Mucosa of stomach (tissue), 1 donor: ENCODE measurements at regions not wholly inside any gene's neighbourhood (a gene's known extent, or its start where the extent isn't known, plus 50 kb on each side); places are given as distances from the start of the nearest gene placed in this dataset.
"Not testable (repeated sequence)": the region's sequence is repeated elsewhere in the genome, so short reads cannot be mapped to it uniquely, and the experiment has no call there.

Experiments
- H3K27me3 ChIP-seq: one replicate; pipeline ENCODE4 v1.7.0; 2013; ENCODE audit warnings: mild to moderate bottlenecking, low read length; ENCODE audit not compliant: control insufficient read depth, insufficient read depth
- H3K36me3 ChIP-seq: one replicate; pipeline ENCODE4 v1.7.0; 2013; ENCODE audit warnings: low read length; ENCODE audit not compliant: control insufficient read depth, insufficient read depth
- H3K4me1 ChIP-seq: one replicate; pipeline ENCODE4 v1.7.0; 2013; ENCODE audit warnings: mild to moderate bottlenecking, low read length; ENCODE audit not compliant: control insufficient read depth, insufficient read depth
- H3K4me3 ChIP-seq: one replicate; pipeline ENCODE4 v1.7.0; 2013; ENCODE audit warnings: low read length
- H3K9ac ChIP-seq: one replicate; pipeline ENCODE4 v1.7.0; 2013; ENCODE audit warnings: mild to moderate bottlenecking, low read length, moderate library complexity
- H3K9me3 ChIP-seq: one replicate; pipeline ENCODE4 v1.7.0; 2013; ENCODE audit warnings: mild to moderate bottlenecking, low read length, moderate library complexity; ENCODE audit not compliant: control insufficient read depth
- donor health status: Pancreatic carcinoma.

DNA sequence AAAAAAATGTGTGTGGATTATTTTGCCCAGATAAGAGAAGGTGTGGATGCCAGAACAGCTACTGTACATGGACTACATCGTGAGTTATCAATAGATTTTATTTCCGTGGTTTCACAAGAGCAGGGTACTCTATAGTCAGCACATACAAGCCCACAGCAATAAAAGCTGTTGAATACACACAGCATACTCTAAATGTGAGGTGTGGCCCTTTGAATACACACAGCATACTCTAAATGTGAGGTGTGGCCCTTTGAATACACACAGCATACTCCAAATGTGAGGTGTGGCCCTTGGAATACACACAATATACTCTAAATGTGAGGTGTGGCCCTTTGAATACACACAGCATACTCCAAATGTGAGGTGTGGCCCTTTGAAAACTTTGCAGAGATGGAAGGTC, 287.4 kb upstream of the ADARB2 start:
- not testable (repeated sequence) for H3K27me3 ChIP-seq, H3K4me1 ChIP-seq, H3K36me3 ChIP-seq, H3K9ac ChIP-seq, H3K9me3 ChIP-seq, H3K4me3 ChIP-seq

DNA sequence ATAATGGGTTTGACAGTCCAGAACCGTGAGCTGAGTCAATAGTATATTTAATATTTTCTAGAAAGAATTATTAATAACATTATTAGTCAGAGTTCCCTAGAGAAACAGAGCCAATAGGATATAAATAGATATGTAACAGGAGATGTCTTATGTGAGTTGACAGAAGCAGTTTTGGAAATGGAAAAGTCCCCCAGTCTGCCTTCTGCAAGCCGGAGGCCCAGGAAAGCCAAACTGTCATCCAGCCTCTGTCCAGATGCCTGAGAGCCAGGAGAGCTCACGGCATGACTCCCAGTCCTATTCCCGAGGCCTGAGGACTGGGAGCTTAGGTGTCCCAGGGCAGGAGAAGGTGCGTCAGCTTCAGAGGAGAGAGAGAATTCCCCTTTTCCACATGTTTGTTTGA, 286.4 kb upstream of the ADARB2 start:
- H3K4me3 ChIP-seq = no peak overlapping the region

DNA sequence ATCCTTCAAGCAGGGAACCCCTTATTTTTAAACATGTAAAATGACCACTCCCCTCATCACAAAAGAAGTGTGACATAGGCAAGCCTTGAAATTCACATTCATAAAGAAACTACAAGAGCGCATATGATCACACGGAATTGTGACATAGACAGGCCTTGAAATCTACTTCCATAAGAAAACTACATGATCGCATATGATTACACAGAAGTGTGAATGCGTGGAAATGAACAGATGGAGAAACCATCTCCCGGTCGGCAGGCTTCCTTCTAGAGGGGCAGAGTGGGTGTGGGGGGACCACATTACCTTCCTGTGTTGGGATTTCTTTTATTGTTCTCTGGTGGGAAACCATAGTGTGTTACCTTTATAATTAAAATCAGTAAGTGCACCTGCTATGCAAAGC, 285.1 kb upstream of the ADARB2 start:
- Histone ChIP-seq H3K9ac (no peak overlapping the region), H3K9me3 (no peaks in the 10 kb centered on the region), H3K27me3 (no peaks in the 10 kb centered on the region), H3K4me3 (no peak overlapping the region), H3K4me1 (no peaks in the 10 kb centered on the region), H3K36me3 (no peaks in the 10 kb centered on the region)

More for the DNA sequence above, 286.4 kb upstream of the ADARB2 start:
- Histone ChIP-seq H3K4me1 (no peaks in the 10 kb centered on the region), H3K9ac (no peak overlapping the region), H3K27me3 (no peaks in the 10 kb centered on the region), H3K9me3 (no peaks in the 10 kb centered on the region), H3K36me3 (no peaks in the 10 kb centered on the region)

DNA sequence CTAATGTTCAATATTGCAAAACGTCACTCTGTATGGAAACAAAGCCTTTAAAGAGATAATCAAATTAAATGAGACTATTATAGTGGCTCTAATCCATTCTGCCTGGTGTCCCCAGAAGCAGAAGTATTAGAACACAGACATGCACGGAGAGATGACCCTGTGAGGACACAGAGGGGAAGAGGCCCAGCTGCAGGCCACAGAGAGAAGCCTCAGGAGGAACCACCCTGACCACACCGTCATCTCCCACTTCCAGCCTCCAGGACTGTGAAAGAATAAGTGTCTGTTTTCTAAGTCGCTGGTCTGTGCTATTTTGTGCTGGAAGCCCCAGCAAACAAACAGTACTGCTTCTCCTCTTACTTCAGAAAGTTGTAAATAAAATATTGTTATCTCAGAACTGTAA, 283.5 kb upstream of the ADARB2 start:
- Histone ChIP-seq H3K4me3 (no peak overlapping the region), H3K9me3 (no peaks in the 10 kb centered on the region), H3K36me3 (no peaks in the 10 kb centered on the region), H3K9ac (no peak overlapping the region), H3K27me3 (no peaks in the 10 kb centered on the region), H3K4me1 (no peaks in the 10 kb centered on the region)

DNA sequence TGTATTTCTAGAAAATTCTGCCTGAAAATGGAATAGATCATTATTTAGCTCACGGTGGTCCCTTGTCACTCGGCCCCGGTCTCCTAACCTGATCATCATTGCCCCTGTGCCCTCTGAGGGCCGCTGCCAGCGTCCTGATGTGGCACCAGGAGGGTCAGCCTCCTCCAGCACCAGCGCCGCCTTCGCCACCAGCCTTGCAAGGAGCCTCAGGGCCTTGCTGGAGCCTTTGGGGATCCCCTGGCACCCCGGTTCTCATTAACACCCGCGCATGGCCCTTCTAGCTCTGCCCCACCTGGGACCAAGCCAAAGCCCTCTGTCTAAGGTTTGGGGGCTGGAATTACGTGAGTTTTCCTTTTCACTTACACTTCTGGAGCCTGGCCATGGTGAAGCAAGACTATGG, 282.5 kb upstream of the ADARB2 start:
- Histone ChIP-seq H3K9me3 (no peaks in the 10 kb centered on the region), H3K9ac (no peak overlapping the region), H3K4me1 (no peaks in the 10 kb centered on the region), H3K36me3 (no peaks in the 10 kb centered on the region), H3K27me3 (no peaks in the 10 kb centered on the region), H3K4me3 (no peak overlapping the region)

DNA sequence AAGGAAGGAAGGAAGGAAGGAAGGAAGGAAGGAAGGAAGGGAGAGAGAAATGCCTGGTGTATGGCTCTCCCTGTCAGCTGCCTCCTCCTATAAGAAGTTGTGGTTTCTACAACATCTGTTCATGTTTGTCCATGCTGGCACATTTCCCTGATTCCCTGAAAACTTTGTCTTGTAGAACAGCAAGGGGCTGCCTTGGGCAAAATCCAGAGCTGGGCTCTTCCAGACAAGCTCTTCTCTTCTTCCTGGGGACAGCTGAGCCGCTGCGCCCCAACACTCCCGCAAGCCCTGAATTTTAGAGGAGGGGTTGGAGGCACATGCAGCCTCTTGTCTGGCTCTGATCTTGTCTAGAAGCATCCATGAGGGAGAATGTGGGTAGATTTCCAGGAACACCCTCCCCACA, 282.0 kb upstream of the ADARB2 start:
- no peak overlapping the region for H3K9ac ChIP-seq
- no peaks in the 10 kb centered on the region for H3K9me3 ChIP-seq
- no peaks in the 10 kb centered on the region for H3K27me3 ChIP-seq
- no peaks in the 10 kb centered on the region for H3K4me1 ChIP-seq
- H3K4me3 ChIP-seq = no peak overlapping the region
- no peaks in the 10 kb centered on the region for H3K36me3 ChIP-seq

DNA sequence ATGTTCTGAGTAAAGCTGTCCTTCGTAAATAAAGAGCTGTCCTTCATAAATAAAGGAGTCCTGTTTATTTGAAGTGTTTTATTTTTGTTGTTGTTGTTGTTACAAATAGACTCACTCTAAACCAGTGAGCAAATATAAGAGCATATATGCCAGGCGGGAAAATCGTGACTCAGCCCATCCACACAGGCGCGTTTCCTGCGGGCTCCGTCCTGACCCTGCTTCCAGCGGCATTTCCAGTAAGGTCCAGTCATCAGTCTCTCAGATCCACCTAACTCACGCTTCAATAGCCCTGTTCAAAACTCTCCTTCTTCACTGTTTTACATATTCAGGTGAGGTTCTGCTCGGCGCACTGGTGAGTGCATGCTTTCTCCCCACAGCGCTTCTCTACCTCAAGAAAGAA, 277.2 kb upstream of the ADARB2 start:
- Histone ChIP-seq H3K9ac (no peak overlapping the region), H3K9me3 (no peaks in the 10 kb centered on the region), H3K27me3 (no peaks in the 10 kb centered on the region), H3K36me3 (no peaks in the 10 kb centered on the region), H3K4me3 (no peak overlapping the region), H3K4me1 (no peaks in the 10 kb centered on the region)

DNA sequence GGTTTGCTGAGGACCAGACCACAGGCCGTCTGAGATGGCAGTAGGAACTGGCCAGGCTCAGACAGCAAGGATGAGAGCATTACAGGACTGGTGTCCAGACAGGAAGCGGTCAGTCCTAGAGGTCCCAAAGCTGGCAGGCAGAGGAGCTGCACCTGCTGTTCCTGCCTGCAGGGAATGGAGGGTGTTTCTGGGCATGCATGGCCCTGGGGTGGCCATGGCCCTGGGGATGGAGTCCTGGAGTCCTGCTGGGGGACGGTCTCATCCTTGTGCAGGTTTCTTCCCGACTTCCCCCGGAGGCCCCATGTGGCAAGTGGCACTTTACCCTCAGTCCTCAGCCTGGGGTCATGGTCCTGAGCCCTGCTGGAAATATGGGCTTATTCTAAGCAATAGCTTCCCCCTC, 274.9 kb upstream of the ADARB2 start:
- Histone ChIP-seq H3K27me3 (no peaks in the 10 kb centered on the region), H3K9me3 (no peaks in the 10 kb centered on the region), H3K9ac (no peak overlapping the region), H3K4me1 (no peaks in the 10 kb centered on the region), H3K4me3 (no peak overlapping the region), H3K36me3 (no peaks in the 10 kb centered on the region)

DNA sequence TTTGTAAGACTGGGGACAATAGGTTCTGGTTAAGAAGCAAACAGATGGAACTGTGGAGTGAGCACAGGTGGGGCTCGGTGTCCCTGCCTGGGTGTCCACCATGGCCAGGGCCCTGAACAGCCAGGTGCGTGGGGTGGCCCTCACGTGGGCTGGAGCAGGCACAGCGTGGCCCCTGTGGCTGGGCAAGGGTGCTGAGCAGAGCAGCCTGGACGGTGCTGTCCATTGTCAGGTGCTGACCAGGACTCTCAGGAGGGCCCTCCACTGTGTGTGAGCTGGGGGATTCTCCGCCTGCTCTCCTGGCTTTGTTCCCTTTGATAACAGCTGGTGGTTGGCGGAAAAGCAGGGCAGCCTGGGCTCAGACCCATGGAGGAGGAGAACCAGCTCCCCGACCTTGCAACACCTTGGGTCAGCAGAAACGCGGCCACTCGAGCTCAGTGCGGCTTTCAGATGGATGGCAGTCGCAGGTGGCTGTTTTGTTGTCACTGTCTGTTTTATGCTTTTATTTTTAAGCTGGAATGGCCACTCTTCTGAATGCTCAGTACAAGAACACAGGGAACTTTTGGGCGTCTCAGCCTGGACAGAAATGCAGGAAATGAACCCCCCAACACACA, 273.9 kb upstream of the ADARB2 start:
- Histone ChIP-seq H3K9ac (no peak overlapping the region), H3K4me1 (no peaks in the 10 kb centered on the region), H3K27me3 (no peaks in the 10 kb centered on the region), H3K4me3 (no peak overlapping the region), H3K9me3 (no peaks in the 10 kb centered on the region), H3K36me3 (no peaks in the 10 kb centered on the region)

DNA sequence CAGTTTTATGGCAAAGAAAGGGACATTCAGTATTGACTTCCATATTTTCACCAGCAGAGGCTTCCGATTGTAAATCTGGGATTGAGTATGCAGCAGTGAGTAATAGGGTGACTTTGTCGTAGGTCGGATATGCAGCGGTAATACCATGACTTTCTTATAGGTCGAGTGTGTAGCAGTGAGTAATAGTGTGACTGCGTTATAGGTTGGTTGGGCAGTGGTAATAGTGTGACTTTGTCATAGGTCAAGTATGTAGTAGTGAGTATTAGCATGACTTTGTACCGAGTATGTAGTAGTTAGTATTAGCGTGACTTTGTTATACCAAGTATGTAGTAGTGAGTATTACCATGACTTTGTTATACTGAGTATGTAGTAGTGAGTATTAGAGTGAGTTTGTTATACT, 268.2 kb upstream of the ADARB2 start:
- Histone ChIP-seq H3K36me3 (no peaks in the 10 kb centered on the region), H3K4me1 (no peaks in the 10 kb centered on the region), H3K9ac (no peak overlapping the region), H3K9me3 (no peaks in the 10 kb centered on the region), H3K4me3 (no peak overlapping the region), H3K27me3 (no peaks in the 10 kb centered on the region)

DNA sequence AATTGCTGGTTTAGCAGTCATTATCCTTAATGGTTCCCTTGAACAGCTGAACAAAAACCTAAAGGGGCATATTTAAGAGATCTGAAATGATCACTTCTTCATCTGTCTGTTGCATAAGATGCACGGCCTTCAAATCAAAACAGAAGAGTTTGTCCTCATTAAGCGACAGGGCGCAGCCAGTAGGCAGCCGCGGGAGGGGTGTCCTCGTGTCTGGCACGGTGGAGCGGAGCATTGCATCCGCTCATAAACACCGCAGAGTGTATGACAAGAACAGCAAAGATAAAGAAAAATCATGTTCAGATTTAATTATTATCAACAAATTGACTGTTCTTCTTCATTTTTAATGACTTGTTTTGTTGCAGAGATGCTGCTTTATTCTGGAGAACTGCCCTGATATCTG, 255.6 kb upstream of the ADARB2 start:
- Histone ChIP-seq H3K9ac (no peak overlapping the region), H3K9me3 (no peaks in the 10 kb centered on the region), H3K4me3 (no peak overlapping the region)

DNA sequence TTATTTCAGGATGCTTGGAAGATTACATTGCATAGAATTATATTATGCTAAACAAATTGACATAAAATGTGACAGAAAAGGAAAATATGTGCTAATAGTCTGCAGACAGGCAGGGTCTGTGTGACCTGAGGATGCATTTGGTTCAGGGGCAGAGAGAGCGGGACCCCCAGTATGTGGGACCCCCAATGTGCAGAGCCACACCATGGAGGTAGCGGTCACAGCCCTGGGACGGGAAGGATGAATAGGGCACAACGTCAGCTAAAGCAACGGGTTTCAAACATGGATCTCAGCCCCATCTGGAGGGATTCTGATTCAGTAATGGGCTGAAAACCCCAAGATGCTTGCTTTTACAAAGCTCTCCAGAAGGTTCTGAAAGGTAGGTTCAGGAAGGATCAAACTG, 251.8 kb upstream of the ADARB2 start:
- Histone ChIP-seq H3K4me1 (no peaks in the 10 kb centered on the region), H3K36me3 (no peaks in the 10 kb centered on the region), H3K27me3 (no peaks in the 10 kb centered on the region), H3K9ac (no peak overlapping the region), H3K9me3 (no peaks in the 10 kb centered on the region), H3K4me3 (no peak overlapping the region)

More for the DNA sequence above, 255.6 kb upstream of the ADARB2 start:
- H3K27me3 ChIP-seq = no peaks in the 10 kb centered on the region
- H3K36me3 ChIP-seq = no peaks in the 10 kb centered on the region
- no peaks in the 10 kb centered on the region for H3K4me1 ChIP-seq

DNA sequence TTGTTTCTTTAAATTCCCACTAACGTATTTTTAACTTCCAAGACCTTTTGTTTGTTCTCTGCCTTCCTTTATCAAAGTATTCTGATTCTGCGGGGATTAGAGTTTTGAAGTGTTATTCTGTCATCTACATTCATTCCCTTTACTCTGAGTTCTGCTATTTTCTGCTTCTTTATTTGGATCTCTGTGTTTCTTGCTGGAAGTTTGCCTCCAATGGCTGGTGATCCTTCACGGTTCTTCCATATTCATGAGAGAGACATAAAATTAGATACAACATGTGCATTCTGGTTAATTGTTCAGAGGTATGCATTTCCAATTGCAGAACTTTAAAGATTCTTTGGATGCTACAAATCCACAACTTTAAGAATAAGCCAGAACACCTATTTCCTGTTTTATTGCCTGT, 244.7 kb upstream of the ADARB2 start:
- H3K4me1 ChIP-seq = no peaks in the 10 kb centered on the region
- H3K9ac ChIP-seq = no peak overlapping the region
- H3K9me3 ChIP-seq = no peaks in the 10 kb centered on the region
- no peaks in the 10 kb centered on the region for H3K27me3 ChIP-seq
- H3K4me3 ChIP-seq = no peak overlapping the region
- no peaks in the 10 kb centered on the region for H3K36me3 ChIP-seq
